Effector memory CD8-positive, alpha-beta T cell (primary cell): ENCODE measurements at regions not wholly inside any gene's neighbourhood (a gene's known extent, or its start where the extent isn't known, plus 50 kb on each side); places are given as distances from the start of the nearest gene placed in this dataset.

ENCODE experiments used
- ATAC-seq: fragments of 150-1000 bp; cut with Tn5 transposase; replicated peaks from 2 replicates; pipeline ENCODE4 v1.10.0; 2021; ENCODE audit warnings: mild to moderate bottlenecking, moderate library complexity
- DNase-seq, 3 experiments: peaks; one replicate each; pipeline ENCODE4 v3.0.0; 2021
- H3K27ac Mint-ChIP-seq, 2 donors: one replicate each; pipeline ENCODE4 v1.8.0; 2022; ENCODE audit warnings: mild to moderate bottlenecking in 2 of 2, mixed read lengths in 2 of 2, moderate library complexity in 2 of 2
- H3K27me3 Mint-ChIP-seq, 2 donors: one replicate each; pipeline ENCODE4 v1.8.0; 2022; ENCODE audit warnings: mixed read lengths in 2 of 2
- H3K36me3 Mint-ChIP-seq: one replicate; pipeline ENCODE4 v1.8.0; 2022; ENCODE audit warnings: mild to moderate bottlenecking, moderate library complexity, mixed read lengths; ENCODE audit not compliant: insufficient read depth
- H3K4me1 Mint-ChIP-seq, 2 donors: one replicate each; pipeline ENCODE4 v1.8.0; 2022; ENCODE audit warnings: low read depth in 2 of 2, mixed read lengths in 2 of 2
- H3K4me3 Mint-ChIP-seq, 2 donors: one replicate each; pipeline ENCODE4 v1.8.0; 2022; ENCODE audit warnings: mild to moderate bottlenecking in 2 of 2, mixed read lengths in 2 of 2, moderate library complexity in 2 of 2
- H3K9me3 Mint-ChIP-seq, 2 donors: one replicate each; pipeline ENCODE4 v1.8.0; 2022; ENCODE audit warnings: mixed read lengths in 2 of 2

DNA sequence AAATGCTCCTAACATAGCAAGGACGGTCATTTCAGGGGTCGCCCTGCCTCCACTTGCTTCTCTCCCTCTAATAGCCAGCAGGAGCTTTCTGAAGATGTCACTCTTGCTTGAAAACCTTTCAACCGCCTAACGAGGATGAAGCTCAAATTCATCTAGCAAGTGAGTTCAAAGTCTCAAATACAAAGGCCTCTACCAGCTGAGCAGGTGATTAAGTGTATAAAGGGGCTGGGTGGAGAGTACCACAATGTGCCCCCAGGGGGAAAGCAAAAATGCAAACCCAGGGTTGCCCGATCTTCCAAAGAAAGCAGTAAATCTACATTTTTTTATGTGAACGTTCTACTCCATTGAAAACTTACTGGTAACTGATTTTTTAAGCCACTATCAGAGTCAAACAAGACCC lies 50.4 kb upstream of the GRIP2 start:
- DNase-seq: no peak
- H3K36me3 Mint-ChIP-seq: no peaks in the 10 kb centered on the region
- H3K27me3 Mint-ChIP-seq: peaks cover 63 to 91% of the 10 kb centered on the region in 2 donors
- no peaks in the 10 kb centered on the region for H3K9me3 Mint-ChIP-seq
- no peak overlapping the region for H3K4me3 Mint-ChIP-seq
- ATAC-seq: no peak
- no peaks in the 10 kb centered on the region for H3K4me1 Mint-ChIP-seq
- H3K27ac Mint-ChIP-seq: no peak overlapping the region

GRCh38 chr3:14592390-14592789 lies 52.2 kb upstream of the GRIP2 start:
- H3K27me3 Mint-ChIP-seq: peaks cover 70 to 95% of the 10 kb centered on the region in 2 donors
- H3K36me3 Mint-ChIP-seq: no peaks in the 10 kb centered on the region
- no peak overlapping the region for H3K27ac Mint-ChIP-seq
- H3K4me1 Mint-ChIP-seq: no peaks in the 10 kb centered on the region
- DNase-seq (no peak), ATAC-seq (no peak)
- H3K4me3 Mint-ChIP-seq: no peak overlapping the region
- peaks cover 0 to 2% of the 10 kb centered on the region in 2 donors for H3K9me3 Mint-ChIP-seq

- no peaks in the 10 kb centered on the region for H3K36me3 Mint-ChIP-seq
- H3K27ac Mint-ChIP-seq: no peak overlapping the region
- peaks cover 70 to 91% of the 10 kb centered on the region in 2 donors for H3K27me3 Mint-ChIP-seq
- H3K4me3 Mint-ChIP-seq: no peak overlapping the region
- H3K9me3 Mint-ChIP-seq: peaks cover 0 to 2% of the 10 kb centered on the region in 2 donors
- ATAC-seq: no peak
- H3K4me1 Mint-ChIP-seq: no peaks in the 10 kb centered on the region
- no peak for DNase-seq
These were observed 52.7 kb upstream of the GRIP2 start for GRCh38 chr3:14592836-14593235.

DNA sequence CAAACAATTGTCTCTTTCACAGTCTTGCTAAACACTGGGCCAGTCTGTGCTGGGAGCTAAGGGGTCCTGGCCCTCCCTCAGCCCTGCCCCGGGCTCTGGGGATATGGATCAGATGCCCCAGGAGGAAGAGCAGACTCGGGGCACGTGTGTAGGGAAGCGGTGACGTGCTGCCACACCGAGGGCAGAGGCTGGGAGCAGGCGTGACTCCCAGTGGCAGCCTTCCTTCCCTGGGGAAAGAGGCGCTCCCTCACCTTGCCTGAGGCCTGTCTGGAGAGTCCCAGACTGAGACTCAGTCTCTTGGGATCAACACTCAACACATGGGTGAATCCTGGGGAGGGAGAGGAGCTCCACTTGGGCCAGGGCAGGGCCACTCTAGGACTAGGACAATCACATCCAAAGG lies 54.1 kb upstream of the GRIP2 start:
- Mint-ChIP-seq H3K9me3 (peaks cover 11 to 12% of the 10 kb centered on the region in 2 donors), H3K4me3 (no peak overlapping the region), H3K27ac (no peak overlapping the region), H3K36me3 (no peaks in the 10 kb centered on the region), H3K27me3 (peaks cover 75 to 85% of the 10 kb centered on the region in 2 donors), H3K4me1 (peaks cover 0 to 8% of the 10 kb centered on the region in 2 donors)
- ATAC-seq (no peak), DNase-seq (no peak)

GRCh38 chr3:14595561-14595960 lies 55.4 kb upstream of the GRIP2 start:
- peaks cover 11 to 13% of the 10 kb centered on the region in 2 donors for H3K9me3 Mint-ChIP-seq
- no peak overlapping the region for H3K27ac Mint-ChIP-seq
- H3K4me3 Mint-ChIP-seq: no peak overlapping the region
- peaks cover 0 to 8% of the 10 kb centered on the region in 2 donors for H3K4me1 Mint-ChIP-seq
- H3K27me3 Mint-ChIP-seq: peaks cover 73 to 85% of the 10 kb centered on the region in 2 donors
- H3K36me3 Mint-ChIP-seq: no peaks in the 10 kb centered on the region
- ATAC-seq (no peak), DNase-seq (no peak)

DNA sequence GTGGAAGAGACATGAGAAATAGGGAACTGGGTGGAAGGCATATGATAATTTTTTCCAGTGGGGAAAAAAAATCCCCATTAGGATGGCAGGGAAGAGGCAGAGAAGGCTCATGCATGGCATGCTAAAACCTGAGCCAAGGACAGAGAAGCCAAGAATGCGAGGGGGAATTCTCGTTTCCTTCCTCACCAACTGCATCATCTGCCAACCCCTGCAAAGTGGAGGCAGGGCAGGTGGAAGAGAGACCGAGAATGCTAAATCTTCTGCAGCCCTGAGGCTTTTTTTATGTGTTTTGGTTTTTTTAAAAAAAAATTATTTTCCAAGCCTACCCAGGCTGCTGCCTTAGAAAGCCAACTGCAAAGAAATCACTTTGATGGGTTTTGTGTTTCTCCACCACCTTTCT lies 54.3 kb upstream of the CCDC174 start:
- no peak for ATAC-seq
- Mint-ChIP-seq H3K27me3 (peaks cover 63 to 81% of the 10 kb centered on the region in 2 donors), H3K9me3 (peaks cover 11 to 13% of the 10 kb centered on the region in 2 donors), H3K27ac (no peak overlapping the region), H3K4me3 (no peak overlapping the region), H3K4me1 (peaks cover 0 to 8% of the 10 kb centered on the region in 2 donors), H3K36me3 (no peaks in the 10 kb centered on the region)
- no peak for DNase-seq

DNA sequence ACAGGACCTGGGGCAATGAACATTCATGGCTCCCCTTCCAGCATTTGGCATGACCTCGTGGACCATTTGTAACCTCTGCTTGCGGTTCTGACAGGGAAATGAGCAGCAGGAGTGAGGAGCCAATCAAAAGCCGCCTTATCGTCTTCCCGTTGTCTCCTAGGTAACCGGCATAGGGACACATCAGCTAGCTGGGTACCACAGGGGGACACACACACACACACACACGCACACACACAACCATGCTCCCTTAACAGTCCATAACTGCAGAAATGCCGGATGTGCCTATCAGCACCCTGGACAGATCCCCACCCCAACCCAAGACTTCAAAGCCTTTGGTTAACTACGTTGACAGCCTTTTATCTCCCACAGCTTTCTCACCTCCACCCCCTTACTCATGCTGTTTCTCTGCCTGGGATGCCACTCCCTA lies 53.4 kb upstream of the CCDC174 start:
- ATAC-seq: peak; percentile 47
- no peak overlapping the region for H3K27ac Mint-ChIP-seq
- peaks cover 0 to 8% of the 10 kb centered on the region in 2 donors for H3K4me1 Mint-ChIP-seq
- no peak overlapping the region for H3K4me3 Mint-ChIP-seq
- H3K9me3 Mint-ChIP-seq: peaks cover 11 to 13% of the 10 kb centered on the region in 2 donors
- H3K27me3 Mint-ChIP-seq: peaks cover 57 to 76% of the 10 kb centered on the region in 2 donors
- peak; percentile 4 to 28 (median 17) for DNase-seq
- H3K36me3 Mint-ChIP-seq: no peaks in the 10 kb centered on the region

- Mint-ChIP-seq H3K27me3 (peaks cover 62 to 74% of the 10 kb centered on the region in 2 donors), H3K4me3 (no peak overlapping the region), H3K9me3 (peaks cover 13% of the 10 kb centered on the region in 2 donors), H3K36me3 (no peaks in the 10 kb centered on the region), H3K27ac (no peak overlapping the region), H3K4me1 (peaks cover 0 to 8% of the 10 kb centered on the region in 2 donors)
- ATAC-seq (no peak), DNase-seq (no peak)
These were observed 52.1 kb upstream of the CCDC174 start for GRCh38 chr3:14599488-14599887.

GRCh38 chr3:14600075-14600474 lies 51.5 kb upstream of the CCDC174 start:
- Mint-ChIP-seq H3K36me3 (no peaks in the 10 kb centered on the region), H3K9me3 (peaks cover 13% of the 10 kb centered on the region in 2 donors), H3K4me3 (no peak overlapping the region), H3K27ac (no peak overlapping the region), H3K27me3 (peaks cover 68 to 78% of the 10 kb centered on the region in 2 donors), H3K4me1 (peaks cover 0 to 8% of the 10 kb centered on the region in 2 donors)
- ATAC-seq: no peak
- no peak for DNase-seq

DNA sequence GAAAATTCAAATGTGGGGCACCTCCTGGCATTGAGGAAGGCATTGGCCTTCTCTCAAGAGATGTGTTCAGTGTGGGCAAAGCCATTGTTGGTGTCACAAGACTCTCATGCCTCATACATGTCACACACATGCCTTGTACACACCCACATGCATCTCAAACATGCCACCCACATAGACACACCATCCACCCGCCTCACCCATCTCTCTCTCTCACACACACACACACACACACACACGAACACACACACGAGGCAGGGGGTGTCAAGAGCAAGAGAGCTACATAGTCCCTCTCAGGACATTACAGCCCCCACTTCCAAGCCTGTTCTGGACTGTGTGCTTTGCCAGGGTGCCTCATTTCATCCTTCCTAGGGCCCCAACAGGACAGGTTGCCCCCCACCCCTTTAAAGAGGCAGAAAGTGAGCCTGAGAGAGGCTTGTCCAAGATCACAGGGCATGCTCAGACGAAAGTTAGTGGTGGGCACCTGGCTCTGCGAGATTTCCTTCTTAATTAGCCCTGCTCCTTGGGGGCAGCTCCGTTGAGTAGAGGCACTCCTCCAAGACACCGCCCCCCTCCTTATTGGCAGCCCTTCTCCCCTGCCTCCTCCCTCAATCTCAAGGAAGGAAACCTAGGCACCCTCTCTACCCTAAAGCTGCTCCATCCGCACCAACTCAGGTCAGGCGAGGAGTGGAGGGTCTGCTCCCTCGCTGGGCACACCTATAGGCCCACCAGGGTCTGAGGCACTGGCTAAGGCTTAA lies 50.5 kb upstream of the CCDC174 start:
- peaks cover 0 to 8% of the 10 kb centered on the region in 2 donors for H3K4me1 Mint-ChIP-seq
- DNase-seq (no peak), ATAC-seq (no peak)
- H3K4me3 Mint-ChIP-seq: no peak overlapping the region
- peaks cover 65 to 76% of the 10 kb centered on the region in 2 donors for H3K27me3 Mint-ChIP-seq
- H3K36me3 Mint-ChIP-seq: no peaks in the 10 kb centered on the region
- peaks cover 13% of the 10 kb centered on the region in 2 donors for H3K9me3 Mint-ChIP-seq
- H3K27ac Mint-ChIP-seq: no peak overlapping the region

GRCh38 chr3:14601692-14602005 lies 49.9 kb upstream of the CCDC174 start:
- Mint-ChIP-seq H3K27me3 (peaks cover 60 to 70% of the 10 kb centered on the region in 2 donors), H3K27ac (no peak overlapping the region), H3K9me3 (peaks cover 11 to 13% of the 10 kb centered on the region in 2 donors)

More at GRCh38 chr3:14601692-14602005, 49.9 kb upstream of the CCDC174 start:
- ATAC-seq (no peak), DNase-seq (no peak)
- no peak overlapping the region for H3K4me3 Mint-ChIP-seq
- H3K4me1 Mint-ChIP-seq: peaks cover 0 to 8% of the 10 kb centered on the region in 2 donors
- no peaks in the 10 kb centered on the region for H3K36me3 Mint-ChIP-seq
